PC-3 (cell line): ENCODE measurements at regions not wholly inside any gene's neighbourhood (a gene's known extent, or its start where the extent isn't known, plus 50 kb on each side); places are given as distances from the start of the nearest gene placed in this dataset.

Source experiments
- ATAC-seq: fragments of 200-7000 bp; cut with Tn5 transposase; 2 replicates; pipeline ENCODE4 v1.9.1; 2020; ENCODE audit warnings: mild to moderate bottlenecking, moderate library complexity
- BruUV-seq: library from RNA; stranded (reverse); fragments of 400-500 nt; replicated peaks from 2 replicates; lab custom pipeline; 2021; lab: Mats Ljungman, UMichigan
- CTCF ChIA-PET: fragments of 300-600 bp; sonication (Branson Sonifier 250); formaldehyde crosslinking; loops from one replicate; lab custom pipeline; 2022; ENCODE audit warnings: antibody characterized with exemption; lab: Charles Lee
- POLR2A ChIA-PET: fragments of 300-600 bp; sonication (Branson Sonifier 250); formaldehyde crosslinking; loops from one replicate; lab custom pipeline; 2022; ENCODE audit warnings: antibody characterized with exemption; ENCODE audit not compliant: unreplicated experiment; lab: Charles Lee
- DNase-seq: peaks from one replicate; pipeline ENCODE4 v3.0.0-alpha.2; 2015
- H2AFZ ChIP-seq: fragments of 300-600 bp; sonication (generic); 2 replicates; pipeline ENCODE4 v1.6.0; 2016; ENCODE audit warnings: antibody characterized with exemption, low read length
- H3F3A ChIP-seq: fragments of 300-600 bp; sonication (generic); one replicate; pipeline ENCODE4 v1.6.0; 2017; ENCODE audit warnings: antibody characterized with exemption, low read length, control low read depth, mild to moderate bottlenecking; ENCODE audit not compliant: unreplicated experiment
- H3K27ac ChIP-seq: fragments of 300-600 bp; sonication (generic); 2 replicates; pipeline ENCODE4 v1.5.1; 2016; ENCODE audit warnings: mild to moderate bottlenecking, low read length
- H3K27me3 ChIP-seq: fragments of 300-600 bp; sonication (generic); 2 replicates; pipeline ENCODE4 v1.6.1; 2016; ENCODE audit warnings: low read length, mixed read lengths
- H3K36me3 ChIP-seq: fragments of 300-600 bp; sonication (generic); 2 replicates; pipeline ENCODE4 v1.6.1; 2016; ENCODE audit warnings: low read depth, mixed run types, low read length, mixed read lengths
- H3K4me1 ChIP-seq: fragments of 300-600 bp; sonication (generic); 2 replicates; pipeline ENCODE4 v1.5.1; 2016; ENCODE audit warnings: low read length; ENCODE audit not compliant: insufficient read depth
- H3K4me2 ChIP-seq: fragments of 300-600 bp; sonication (generic); 2 replicates; pipeline ENCODE4 v1.6.0; 2016; ENCODE audit warnings: low read length
- H3K4me3 ChIP-seq: fragments of 300-600 bp; sonication (generic); 2 replicates; pipeline ENCODE4 v1.5.1; 2016; ENCODE audit warnings: mild to moderate bottlenecking, low read length, mixed read lengths
- H3K79me2 ChIP-seq: fragments of 300-600 bp; sonication (generic); 2 replicates; pipeline ENCODE4 v1.6.1; 2017; ENCODE audit warnings: low read length, mixed read lengths
- H3K9ac ChIP-seq: fragments of 300-600 bp; sonication (generic); 2 replicates; pipeline ENCODE4 v1.6.0; 2016; ENCODE audit warnings: mild to moderate bottlenecking, low read length
- H3K9me2 ChIP-seq: fragments of 300-600 bp; sonication (generic); replicated peaks from 2 replicates; pipeline ENCODE4 v1.6.1; 2016; ENCODE audit warnings: mixed run types, low read length, mixed read lengths
- H3K9me3 ChIP-seq: fragments of 300-600 bp; sonication (generic); 2 replicates; pipeline ENCODE4 v1.6.1; 2016; ENCODE audit warnings: low read length, mixed read lengths
- H4K20me1 ChIP-seq: fragments of 300-600 bp; sonication (generic); 2 replicates; pipeline ENCODE4 v1.6.1; 2016; ENCODE audit warnings: low read length, mixed read lengths
- EZH2 ChIP-seq: fragments of 300-600 bp; sonication (generic); IDR thresholded peaks from one replicate; pipeline ENCODE4 v1.6.1; 2017; ENCODE audit warnings: antibody characterized with exemption, mild to moderate bottlenecking, low read length; ENCODE audit not compliant: unreplicated experiment
- EZH2phosphoT487 ChIP-seq: fragments of 300-600 bp; sonication (generic); IDR thresholded peaks from 2 replicates; pipeline ENCODE4 v1.6.1; 2018; ENCODE audit warnings: mild to moderate bottlenecking, antibody characterized with exemption, low read length, borderline replicate concordance
- intact Hi-C: fragments of 100-400 bp; cut with micrococcal nuclease; formaldehyde crosslinking; loops from 2 replicates; pipeline ENCODE4 v1.9.0; 2023
- TF ChIP-seq, protein P1 (sequence below): fragments of 300-600 bp; sonication (generic); conservative IDR thresholded peaks from 2 replicates; pipeline ENCODE4 v1.5.1; 2017; ENCODE audit warnings: antibody characterized with exemption, low read depth, mild to moderate bottlenecking, low read length

DNA sequence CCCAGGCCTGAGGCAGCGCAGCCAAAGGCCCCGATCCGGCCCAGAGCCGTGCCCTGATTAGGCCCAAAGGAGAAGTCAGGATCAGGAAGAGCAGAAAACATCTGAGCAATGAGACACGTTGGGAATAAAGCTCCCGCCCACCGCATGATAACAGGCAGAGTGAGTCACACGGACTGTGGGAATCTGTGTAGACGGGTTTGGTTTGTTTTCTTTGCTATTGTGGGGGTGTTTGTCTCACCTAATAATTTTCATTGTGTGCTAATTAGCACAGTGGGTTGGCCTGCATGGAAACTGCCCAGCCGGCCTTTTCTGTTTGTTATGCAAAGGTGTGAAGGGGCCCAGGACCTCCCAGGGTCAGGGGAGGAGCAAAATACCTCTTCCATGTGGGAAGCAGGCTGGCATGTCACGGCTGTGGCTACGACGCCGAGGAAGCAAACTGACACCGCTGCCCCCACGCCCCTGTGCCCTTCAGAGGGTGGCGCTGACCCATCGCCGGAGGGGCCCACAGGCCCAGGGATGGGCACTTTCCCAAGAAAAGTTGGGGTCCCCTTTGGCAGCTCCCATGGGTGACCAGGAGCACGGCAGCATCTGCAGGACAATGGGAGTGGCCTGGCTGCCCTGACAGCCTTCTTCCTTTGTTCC lies 68.4 kb upstream of the CTDP1 start:
- no peaks in the 10 kb centered on the region for H3K36me3 ChIP-seq
- H3K4me2 ChIP-seq: no peak overlapping the region
- BruUV-seq: no TSS peak
- H3K9me3 ChIP-seq: no peaks in the 10 kb centered on the region
- 0 out of 2 replicates have a peak, but pooled peaks cover 6% of the 10 kb centered on the region for H3K27me3 ChIP-seq
- POLR2A ChIA-PET: no interaction called here
- H3K4me1 ChIP-seq: peaks cover 7% of the 10 kb centered on the region; the same call in 1 of the 2 replicates
- no peaks in the 10 kb centered on the region for H4K20me1 ChIP-seq
- no peak overlapping the region for H3K9ac ChIP-seq
- TF ChIP-seq EZH2phosphoT487 (no peak), EZH2 (no peak)
- TF ChIP-seq, protein P1, sequence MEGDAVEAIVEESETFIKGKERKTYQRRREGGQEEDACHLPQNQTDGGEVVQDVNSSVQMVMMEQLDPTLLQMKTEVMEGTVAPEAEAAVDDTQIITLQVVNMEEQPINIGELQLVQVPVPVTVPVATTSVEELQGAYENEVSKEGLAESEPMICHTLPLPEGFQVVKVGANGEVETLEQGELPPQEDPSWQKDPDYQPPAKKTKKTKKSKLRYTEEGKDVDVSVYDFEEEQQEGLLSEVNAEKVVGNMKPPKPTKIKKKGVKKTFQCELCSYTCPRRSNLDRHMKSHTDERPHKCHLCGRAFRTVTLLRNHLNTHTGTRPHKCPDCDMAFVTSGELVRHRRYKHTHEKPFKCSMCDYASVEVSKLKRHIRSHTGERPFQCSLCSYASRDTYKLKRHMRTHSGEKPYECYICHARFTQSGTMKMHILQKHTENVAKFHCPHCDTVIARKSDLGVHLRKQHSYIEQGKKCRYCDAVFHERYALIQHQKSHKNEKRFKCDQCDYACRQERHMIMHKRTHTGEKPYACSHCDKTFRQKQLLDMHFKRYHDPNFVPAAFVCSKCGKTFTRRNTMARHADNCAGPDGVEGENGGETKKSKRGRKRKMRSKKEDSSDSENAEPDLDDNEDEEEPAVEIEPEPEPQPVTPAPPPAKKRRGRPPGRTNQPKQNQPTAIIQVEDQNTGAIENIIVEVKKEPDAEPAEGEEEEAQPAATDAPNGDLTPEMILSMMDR: no peak
- ATAC-seq: 0 out of 2 replicates have a peak, but pooled peaks have one; percentile 48
- CTCF ChIA-PET: no interaction called here
- no peak overlapping the region for H3K27ac ChIP-seq
- H3K4me3 ChIP-seq: no peak overlapping the region
- no peaks in the 10 kb centered on the region for H3K9me2 ChIP-seq
- no peaks in the 10 kb centered on the region for H3K79me2 ChIP-seq
- no peaks in the 10 kb centered on the region for H3F3A ChIP-seq
- intact Hi-C loops: no loop called here
- peak; percentile 54 for DNase-seq
- no peak overlapping the region for H2AFZ ChIP-seq

DNA sequence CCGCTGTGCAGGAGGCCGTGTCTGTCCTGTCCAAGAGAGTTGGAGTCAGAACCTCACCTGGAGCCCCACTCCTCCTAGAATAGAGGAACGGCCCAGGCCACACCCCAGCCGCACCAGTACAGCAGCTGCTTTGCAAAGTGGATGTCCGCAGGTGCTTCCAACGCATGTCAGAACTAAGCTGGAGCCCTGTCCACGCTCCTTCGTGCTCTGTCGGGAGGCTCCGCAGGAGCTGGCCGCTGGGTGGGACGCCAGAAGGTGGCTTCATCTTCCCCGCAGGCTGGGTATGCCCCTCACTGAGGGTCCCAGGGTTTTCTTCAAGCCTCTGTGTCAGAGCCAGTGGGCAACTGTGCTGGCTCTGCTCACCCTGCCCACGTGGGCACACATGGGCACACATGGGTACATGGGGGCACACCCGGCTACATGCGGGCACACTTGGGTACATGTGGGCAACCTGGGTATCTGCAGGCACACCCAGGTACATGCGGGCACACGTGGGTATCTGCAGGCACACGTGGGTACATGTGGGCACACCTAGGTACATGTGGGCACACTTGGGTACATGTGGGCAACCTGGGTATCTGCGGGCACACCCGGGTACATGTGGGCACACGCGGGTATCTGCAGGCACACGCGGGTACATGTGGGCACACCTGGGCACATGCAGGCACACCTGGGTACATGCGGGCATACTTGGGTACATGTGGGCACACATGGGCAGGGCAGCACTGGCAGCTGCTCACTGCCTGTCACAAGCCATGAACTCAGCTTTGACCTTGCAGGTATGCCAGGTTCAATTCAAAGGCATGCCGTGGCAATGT lies 67.1 kb upstream of the CTDP1 start:
- H2AFZ ChIP-seq: no peak overlapping the region
- TF ChIP-seq EZH2phosphoT487: no peak
- no peak for TF ChIP-seq EZH2
- TF ChIP-seq, protein P1: no peak
- peaks cover 7% of the 10 kb centered on the region; the same call in 1 of the 2 replicates for H3K4me1 ChIP-seq
- intact Hi-C loops: no loop called here
- no peaks in the 10 kb centered on the region for H4K20me1 ChIP-seq
- no peak overlapping the region for H3K4me2 ChIP-seq
- DNase-seq (no peak), ATAC-seq (no peak)
- no peaks in the 10 kb centered on the region for H3K9me3 ChIP-seq
- no peaks in the 10 kb centered on the region for H3K36me3 ChIP-seq
- H3K9me2 ChIP-seq: no peaks in the 10 kb centered on the region
- no peaks in the 10 kb centered on the region for H3K79me2 ChIP-seq
- POLR2A ChIA-PET: no interaction called here
- CTCF ChIA-PET: no interaction called here
- H3K27ac ChIP-seq: no peak overlapping the region
- no peak overlapping the region for H3K9ac ChIP-seq
- no peaks in the 10 kb centered on the region for H3F3A ChIP-seq
- H3K4me3 ChIP-seq: no peak overlapping the region
- BruUV-seq: no TSS peak
- H3K27me3 ChIP-seq: 0 out of 2 replicates have a peak, but pooled peaks cover 3% of the 10 kb centered on the region
